HG02759 (cell line): ENCODE measurements at regions not wholly inside any gene's neighbourhood (a gene's known extent, or its start where the extent isn't known, plus 50 kb on each side); places are given as distances from the start of the nearest gene placed in this dataset.
"Not testable (repeated sequence)": the region's sequence is repeated elsewhere in the genome, so short reads cannot be mapped to it uniquely, and the experiment has no call there.

Source experiments
- ATAC-seq: cut with Tn5 transposase; IDR thresholded peaks from one replicate; pipeline ENCODE4 v1.9.1; 2021; ENCODE audit warnings: mild to moderate bottlenecking, moderate library complexity; ENCODE audit not compliant: unreplicated experiment

DNA sequence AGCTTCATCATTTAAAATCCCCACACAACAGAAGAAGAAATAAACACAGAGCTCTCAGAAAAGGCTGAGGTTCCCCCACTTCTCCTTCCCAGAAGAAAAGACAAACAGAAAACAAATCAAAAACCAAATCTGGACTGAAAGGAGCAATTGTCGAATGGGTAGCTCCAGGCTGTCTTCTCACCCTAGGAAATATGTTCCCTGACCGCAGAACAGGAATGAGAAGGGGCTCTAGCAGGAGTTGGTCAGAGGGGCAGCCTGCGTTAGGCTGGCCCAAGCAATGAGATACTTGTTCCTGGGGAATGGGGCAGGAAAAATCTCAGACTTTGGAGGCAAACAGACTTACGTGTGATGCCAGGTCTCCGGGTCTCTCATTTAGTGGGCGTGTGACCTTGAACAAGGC is 562.6 kb upstream of the CADM1 start:
- ATAC-seq: no peak

DNA sequence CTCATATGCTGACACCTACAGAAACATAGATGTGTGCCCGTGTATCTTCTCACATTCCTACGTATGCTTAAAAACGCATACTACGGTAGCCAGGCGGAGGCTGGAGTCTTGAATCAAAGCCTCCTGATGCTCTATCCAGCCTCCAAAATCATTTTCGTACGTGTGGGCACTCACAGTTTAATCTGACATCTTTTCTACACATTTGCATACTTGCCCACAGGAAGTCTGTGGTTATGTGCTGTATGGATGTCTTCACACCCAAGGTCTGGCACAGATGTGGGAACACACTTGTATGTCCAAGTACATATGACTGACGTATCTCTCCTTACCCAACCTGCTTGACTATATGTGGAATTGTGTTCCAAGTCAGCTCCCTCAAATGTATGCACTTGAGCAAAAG is 561.8 kb upstream of the CADM1 start:
- ATAC-seq: no peak

DNA sequence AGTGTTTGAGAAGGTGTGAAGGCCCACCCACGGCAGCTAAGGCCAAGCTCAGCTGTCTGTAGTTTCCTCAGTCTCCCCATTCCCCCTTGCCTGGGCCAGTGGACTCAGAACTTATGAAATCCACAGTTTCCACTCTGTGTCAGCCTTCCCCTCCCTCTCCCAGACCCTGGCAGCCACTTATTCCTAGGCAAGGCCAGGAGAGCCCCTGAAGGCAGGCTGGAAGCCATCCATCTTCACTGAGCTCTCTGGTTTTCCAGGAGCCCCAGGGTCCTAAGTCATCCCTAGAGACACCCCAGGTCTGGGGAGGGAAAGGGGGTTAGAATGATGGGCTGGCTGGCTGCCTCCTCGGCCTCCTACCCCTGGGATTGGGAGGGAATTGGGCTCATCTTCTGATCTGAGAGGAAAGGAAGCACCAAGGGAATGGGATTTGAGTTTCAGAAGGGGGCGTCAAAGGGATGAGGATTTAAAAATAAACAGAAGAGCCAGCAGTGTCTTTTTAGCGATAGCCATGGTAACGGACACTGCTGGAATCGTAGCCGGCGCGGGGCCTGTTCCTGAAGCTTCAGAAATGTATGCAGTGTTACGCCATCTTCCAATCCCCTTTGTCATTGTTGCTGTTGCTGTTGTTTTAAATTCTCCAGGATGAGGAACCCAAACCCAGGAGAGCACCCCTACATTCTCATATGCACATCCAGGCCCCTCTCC is 561.1 kb upstream of the CADM1 start:
- ATAC-seq: no peak

DNA sequence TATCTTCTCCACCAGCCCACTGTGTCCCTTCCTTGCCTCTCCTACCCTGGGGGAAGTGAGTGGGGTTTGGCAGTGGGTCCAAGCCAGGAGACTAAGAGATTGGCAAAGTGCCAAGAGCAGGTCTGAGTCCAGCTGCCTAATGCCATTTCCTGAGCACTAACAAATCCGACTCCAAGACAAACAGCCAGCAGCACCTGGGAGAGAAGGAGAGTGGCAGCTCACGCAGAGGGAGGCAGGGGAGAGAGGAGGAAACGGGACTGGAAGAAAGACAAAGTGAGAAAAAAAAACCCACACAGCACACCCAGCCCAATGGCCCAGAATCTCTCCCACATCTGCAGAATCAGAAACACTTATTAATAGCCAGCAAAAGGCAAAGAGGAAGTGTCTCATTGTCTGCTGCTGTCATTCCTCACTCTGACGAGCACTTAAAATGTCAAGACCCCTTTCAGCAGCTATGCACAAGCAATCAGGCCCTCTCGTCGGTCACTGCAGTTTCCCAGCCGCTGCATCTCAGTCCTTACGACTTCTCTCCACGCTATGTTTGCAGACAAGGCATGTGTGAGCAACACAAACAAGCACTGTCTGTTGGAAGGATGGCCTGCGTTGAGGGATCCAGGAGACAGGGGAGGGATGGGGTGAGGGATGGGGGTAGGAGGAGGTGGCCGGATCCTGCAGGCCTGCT is 558.4 kb upstream of the CADM1 start:
- no peak for ATAC-seq

DNA sequence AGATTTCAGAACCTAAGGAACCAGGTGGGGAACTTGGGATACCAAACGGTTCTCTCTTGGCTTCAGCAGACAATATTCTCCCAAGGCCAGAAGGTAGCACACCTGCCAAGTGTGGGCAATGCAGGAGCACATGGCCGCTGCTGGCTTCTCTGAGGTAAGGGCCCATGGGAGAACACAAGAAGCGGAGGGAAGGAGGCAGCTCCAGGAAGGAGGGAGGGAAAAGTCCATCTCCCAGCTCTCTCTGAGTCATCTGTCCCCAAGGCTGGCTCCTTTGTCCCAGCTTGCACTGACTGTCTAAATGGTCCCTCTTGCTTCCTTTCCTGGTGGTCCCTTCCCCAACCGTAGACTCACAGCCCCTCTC is 557.9 kb upstream of the CADM1 start:
- no peak for ATAC-seq

DNA sequence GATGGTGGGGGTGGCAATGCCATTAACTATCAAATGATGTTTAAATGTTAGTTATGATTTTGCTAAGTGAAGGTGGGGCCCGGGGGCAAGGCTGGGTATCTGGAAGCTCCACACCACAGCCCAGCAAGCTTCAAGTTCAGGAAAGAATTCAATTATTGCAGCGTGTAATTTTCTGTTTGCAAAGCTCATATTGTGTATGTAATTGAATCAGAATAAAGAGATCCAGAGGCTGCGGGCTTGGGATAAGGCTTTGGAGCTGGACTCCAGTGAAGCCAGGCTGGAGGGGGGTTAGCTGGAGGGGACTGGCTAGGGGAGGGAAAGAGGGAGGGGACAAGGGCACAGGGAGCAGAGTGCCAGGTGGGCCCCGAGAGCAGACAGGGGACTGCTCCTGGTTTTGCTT is 557.1 kb upstream of the CADM1 start:
- no peak for ATAC-seq

DNA sequence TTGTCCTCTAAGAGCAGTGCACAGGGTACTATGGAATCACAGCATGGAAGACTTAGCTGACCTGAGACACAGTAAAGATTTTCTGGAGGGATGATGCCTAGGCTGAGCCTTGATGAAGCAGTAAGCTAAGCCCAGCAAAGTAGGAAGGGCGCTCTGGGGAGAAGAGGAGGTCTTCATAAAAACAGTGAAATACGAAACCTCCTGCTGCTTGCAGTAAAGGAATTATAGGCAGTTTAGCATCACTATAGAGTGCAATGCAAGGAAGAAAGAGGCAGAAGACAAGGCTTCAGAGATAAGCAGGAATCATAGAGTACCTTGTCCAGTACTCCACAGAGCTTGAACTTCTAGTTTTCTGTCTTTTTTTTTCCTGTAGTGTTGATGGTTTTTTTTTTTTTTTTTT is 555.7 kb upstream of the CADM1 start:
- ATAC-seq: no peak

DNA sequence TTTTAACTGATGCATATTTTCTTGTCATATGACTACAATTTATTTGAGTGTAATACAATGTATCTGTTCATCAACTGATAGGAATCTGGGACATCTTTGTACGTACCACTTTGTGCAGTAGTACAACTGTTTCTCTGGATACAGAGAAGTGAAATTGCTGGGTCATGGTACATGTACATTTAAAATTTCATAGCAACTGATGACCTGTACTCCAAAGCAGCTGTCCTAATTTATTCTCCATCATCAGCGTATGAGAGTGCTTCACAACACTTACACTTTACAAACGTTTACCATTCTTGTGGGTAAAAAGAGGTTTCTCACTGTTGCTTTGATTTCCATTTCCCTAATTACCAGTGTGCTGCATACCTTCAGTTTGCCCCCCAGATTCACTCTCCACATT is 552.8 kb upstream of the CADM1 start:
- ATAC-seq: no peak

DNA sequence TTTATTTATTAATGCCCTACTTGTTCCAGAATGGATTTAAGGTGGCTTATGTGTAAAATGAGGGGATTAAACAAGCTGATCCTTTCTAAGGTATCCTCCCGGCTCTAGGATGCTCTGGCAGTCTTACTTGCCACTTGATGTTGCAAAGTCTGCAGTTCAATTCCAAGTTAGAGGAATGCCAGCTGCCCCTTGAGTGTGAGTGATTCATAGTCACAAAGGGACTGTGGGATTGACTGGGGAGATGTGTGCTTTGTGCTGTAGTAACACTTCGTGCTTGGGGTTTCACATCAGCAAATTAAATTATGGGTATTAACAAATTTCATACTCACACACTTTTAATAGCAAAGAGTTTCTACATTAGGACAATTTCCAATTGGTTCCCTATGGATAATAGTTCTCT is 550.8 kb upstream of the CADM1 start:
- ATAC-seq: no peak

DNA sequence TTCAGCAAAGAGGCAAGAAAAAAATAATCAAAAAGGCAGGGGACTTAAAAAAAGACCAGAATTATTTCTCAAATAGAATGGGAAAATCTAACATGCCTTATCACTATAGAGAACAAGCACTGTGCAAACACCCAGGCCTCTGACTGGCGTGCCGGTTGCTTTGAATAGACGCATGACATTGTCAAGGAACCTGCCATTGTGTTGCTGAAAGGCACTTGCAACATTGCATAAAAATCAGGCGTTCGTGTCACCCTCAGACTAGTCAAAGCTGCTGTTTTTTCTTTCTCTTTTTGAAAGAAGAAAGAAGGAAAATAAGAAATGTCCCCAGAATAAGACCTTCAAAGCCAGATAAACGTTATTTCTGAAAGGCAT is 549.3 kb upstream of the CADM1 start:
- no peak for ATAC-seq

DNA sequence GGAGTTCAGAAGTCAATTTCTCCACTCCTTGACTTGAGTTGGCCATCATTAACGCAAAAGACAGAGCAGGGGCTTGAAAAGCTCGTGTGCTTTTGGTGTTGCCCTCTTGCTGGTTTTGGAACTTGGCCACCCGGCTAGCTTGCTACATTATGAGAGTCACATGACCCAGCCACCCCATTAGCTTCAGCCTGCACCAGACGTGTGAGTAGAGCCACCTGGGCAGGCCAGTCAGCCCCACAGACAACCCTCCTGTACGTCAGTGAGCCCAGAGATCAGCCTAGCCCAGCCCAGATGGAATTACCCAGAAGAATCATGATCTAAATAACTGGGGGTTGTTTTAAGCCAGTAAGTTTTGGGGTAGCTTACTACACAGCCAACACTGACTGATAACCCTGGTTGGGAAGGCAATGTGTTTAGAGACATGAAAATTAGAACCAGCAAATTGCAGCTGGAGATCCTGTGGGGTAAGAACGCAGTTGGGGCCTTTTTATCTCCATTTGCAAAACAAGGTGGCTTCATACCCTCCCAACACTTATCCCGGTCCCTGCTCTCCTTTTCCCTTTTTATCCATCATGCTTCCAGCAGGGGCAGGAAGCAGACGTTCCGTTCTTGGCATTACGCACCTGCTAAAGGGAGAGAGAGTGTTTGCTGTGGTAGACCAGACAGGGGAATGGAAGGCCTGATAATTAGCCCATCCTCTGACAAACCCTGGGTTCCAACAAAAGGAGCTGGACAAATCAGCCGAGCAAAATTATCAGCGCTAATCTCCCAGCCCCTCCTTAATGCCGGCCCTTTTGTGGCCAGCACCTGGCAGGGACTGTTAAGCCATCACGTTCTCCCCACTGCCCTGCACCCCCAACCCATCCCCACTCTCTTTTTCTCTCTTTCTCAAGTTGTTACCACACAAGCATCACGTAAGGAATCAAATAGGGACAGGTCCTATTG is 548.7 kb upstream of the CADM1 start:
- ATAC-seq: no peak

DNA sequence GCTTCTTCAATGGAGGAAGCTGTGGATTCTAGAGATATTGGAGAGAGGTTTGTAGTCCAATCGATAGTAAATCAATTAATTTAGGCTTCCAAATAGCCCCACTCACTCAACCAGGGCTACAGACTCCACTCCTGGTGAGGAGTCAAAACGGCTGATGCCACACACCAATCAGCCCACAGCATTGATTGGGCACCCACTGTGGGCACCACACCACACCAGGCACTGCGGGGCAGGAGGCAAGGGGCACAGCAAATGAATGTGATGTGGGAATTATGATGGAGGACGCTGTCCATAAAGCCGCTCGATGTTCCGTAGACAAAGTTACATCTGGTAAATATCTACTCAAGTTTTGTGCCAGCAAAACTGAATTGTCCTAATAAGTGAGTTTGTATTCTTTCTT is 547.3 kb upstream of the CADM1 start:
- no peak for ATAC-seq

DNA sequence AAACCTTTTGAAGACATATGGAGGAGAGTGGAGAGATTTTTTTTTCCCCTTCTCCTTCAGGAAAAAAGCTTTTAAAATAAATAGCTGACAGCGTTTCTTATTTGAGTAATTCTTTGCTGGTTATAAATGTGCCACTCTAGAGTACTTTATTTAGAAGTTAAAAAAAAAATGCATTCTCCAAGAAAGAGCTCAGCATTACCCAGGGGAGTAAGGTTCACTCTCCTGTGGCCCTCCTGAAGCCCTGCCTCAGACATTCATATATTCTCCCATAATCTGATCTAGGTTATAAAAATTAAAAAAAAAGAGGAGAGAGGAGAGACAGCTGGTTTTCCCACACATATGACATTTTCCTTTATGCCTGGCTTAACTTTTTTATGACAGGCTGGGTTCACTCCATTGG is 545.2 kb upstream of the CADM1 start:
- ATAC-seq: no peak

DNA sequence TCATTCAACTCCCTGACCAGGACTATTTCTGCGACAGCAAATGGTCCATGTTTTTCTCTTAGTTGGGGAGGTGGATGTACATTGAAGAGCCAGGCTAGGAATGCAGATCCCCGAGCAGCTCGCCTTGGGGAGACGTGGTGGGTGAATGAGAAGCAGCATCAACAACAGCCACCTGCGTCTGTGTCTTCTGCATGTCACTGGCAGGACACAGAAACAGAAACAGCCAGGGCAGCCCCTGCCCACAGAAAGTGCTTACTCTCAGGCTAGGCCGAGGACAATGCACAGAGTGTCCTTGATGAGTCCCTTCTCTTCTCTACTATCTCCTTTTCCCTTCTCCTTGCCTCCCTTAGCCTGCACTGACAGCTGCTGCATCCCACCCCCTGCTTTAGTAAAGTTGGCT is 541.9 kb upstream of the CADM1 start:
- no peak for ATAC-seq

DNA sequence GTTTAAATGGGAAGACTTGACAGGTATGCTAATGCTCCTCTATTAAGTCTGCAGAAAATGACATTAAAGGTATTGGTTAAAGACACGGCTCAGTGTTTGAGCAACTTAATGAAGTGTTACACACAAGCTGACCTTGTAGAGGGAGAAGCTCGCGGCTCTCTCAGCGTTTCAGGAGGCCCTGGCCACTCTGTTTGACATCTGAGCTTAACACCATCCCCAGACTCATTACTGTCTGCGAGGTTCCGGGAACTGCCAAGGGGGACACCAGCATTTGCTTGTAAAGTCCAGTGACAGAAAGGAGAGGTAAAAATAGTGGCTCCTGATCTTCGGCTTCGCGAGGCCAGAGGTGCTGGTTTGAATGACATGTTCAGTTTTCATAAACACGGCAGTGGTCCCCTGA is 540.7 kb upstream of the CADM1 start:
- no peak for ATAC-seq

DNA sequence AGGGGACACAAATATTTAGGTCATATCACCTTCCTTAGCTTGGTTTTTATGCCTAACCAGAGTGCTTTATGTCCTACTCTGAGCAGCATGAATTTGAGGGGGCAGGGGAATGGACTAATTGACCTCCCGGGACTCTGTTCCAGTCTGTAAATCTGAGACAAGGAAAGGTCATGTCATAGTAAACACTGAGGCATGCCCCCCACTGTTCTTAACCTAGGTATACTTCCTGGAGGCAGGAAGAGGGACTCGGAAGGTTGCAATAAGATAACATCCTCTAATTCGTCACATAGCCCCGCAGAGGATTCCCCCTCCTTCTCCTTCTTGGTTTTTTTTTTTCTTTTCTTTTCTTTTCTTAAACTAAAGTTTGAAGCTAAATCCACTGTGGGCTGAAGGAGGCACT is 540.3 kb upstream of the CADM1 start:
- no peak for ATAC-seq

DNA sequence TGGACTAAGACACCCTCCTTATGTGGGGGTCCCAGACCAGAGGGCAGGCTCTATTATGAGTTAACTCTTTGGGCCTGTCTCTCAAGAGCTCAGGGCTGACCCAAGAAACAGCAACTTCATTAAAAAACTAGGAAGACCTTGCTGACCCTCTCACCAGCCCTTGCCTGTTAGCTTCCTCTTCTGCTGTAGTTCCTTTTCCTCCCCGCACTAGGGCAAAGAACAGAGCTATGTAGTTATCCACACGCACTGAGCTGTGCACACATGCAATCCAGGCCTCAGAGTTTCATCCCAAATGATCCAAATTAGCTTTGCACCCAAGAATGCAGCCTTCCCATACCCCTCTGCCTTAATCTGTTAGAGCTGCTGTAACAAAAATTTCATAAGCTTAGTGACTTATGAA is 539.6 kb upstream of the CADM1 start:
- no peak for ATAC-seq

DNA sequence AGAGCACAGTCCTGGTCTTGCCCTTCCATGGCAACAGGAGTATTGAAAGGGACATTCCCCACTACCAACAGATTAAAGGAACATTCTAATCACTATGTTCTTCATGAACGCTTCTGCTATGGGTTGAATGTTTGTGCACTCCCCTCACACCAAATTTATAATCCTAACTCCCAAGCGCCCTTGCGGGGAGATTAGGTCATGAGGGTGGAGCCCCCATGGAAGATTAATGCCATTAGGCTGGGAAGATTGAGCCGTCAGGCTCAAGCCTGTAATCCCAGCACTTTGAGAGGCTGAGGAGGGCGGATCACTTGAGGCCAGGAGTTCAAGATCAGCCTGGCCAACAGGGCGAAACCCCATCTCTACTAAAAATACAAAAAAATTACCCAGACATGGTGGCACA is 538.8 kb upstream of the CADM1 start:
- ATAC-seq: not testable (repeated sequence)

DNA sequence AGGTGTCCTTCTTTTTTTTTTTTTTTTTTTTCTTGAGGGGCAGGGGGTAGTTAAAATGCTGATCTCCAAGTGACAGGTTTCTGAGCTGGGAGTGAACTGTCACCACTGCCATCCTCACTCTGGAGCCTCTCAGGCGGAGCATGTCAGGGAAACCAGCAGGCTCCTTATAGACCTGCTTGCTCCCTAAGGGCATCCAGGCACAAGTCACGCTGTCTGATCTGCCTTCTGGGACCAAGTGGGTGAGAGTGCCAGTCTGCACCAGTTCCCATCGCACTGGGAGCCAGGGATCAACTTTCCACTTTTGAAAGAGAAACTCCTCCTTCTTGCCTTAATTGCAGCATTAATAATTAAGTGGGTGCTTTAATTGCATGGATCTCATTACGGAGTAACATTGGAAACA is 537.9 kb upstream of the CADM1 start:
- no peak for ATAC-seq

DNA sequence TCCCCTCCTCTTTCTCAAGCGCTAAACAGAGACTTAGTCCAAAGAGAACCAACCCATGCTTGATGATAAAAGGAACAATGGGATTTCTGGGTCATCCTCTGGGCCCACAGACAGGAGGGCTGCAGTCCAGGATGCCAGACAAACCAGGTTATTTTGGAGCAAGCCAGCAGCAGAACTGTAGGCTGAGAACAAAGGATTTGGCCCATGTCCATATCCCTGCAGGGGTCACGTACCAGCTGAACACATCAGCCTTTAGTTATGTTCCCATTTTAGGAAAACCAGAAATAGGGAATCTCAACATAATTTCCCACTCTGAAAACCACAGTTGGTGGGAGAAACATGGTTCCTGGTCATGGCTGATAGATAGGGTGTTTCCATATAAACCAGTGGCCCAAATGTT is 533.6 kb upstream of the CADM1 start:
- ATAC-seq: no peak

DNA sequence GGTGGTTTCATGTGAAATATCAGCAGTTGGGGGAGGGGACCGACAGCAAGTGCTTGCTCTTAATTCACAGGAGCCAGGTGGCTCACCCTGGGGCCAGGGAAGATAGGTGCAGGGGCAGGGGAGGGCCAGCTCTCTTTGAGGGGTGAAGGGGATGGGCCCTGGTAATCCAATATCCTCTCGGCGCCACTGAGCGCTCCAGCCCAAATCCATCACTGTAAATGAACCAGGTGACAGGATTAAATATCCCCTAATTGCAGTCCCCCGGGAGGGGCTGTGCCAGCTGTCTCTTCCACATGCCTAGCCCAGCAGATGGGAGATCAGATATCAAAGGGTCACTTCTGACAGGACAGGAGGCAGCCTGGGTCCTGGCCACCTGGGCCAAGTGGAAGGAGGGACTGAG is 531.8 kb upstream of the CADM1 start:
- no peak for ATAC-seq

DNA sequence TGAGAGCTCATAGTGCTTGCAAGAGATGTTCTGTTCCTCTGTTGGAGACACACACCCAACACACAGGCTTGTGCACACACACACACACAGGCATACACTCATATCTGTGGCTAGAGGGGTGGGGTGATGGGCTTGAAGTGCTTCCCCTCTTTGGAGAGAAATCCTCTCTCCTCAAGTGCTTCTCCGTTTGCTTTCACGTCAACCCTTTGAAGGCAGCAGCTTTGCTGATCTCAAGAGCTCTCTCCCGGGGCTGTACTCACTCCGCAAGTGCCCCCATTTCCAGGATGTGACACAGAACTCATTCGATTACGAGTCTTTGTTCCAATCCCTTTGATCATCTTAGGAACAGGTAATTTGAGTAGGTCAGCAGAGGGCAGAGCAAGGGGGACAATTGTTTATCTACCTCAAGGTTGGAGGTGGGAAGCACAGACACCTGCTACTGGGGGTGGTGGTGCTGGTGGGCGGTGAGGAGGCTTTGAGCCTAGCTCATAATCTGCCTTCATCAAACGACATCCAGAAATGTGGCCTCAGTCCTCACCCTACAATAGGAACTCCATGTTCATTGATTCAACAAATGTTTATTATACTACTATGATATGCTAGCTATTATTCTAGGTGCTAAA is 529.8 kb upstream of the CADM1 start:
- ATAC-seq: no peak
